ENCODE measurements at regions not wholly inside any gene's neighbourhood (a gene's known extent, or its start where the extent isn't known, plus 50 kb on each side); places are given as distances from the start of the nearest gene placed in this dataset.
A peak's percentile ranks its signal among the peaks of the same experiment; 100 is the strongest.

- TF ChIP-seq, protein P1, sequence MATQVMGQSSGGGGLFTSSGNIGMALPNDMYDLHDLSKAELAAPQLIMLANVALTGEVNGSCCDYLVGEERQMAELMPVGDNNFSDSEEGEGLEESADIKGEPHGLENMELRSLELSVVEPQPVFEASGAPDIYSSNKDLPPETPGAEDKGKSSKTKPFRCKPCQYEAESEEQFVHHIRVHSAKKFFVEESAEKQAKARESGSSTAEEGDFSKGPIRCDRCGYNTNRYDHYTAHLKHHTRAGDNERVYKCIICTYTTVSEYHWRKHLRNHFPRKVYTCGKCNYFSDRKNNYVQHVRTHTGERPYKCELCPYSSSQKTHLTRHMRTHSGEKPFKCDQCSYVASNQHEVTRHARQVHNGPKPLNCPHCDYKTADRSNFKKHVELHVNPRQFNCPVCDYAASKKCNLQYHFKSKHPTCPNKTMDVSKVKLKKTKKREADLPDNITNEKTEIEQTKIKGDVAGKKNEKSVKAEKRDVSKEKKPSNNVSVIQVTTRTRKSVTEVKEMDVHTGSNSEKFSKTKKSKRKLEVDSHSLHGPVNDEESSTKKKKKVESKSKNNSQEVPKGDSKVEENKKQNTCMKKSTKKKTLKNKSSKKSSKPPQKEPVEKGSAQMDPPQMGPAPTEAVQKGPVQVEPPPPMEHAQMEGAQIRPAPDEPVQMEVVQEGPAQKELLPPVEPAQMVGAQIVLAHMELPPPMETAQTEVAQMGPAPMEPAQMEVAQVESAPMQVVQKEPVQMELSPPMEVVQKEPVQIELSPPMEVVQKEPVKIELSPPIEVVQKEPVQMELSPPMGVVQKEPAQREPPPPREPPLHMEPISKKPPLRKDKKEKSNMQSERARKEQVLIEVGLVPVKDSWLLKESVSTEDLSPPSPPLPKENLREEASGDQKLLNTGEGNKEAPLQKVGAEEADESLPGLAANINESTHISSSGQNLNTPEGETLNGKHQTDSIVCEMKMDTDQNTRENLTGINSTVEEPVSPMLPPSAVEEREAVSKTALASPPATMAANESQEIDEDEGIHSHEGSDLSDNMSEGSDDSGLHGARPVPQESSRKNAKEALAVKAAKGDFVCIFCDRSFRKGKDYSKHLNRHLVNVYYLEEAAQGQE (IDR thresholded peaks at IDR 0.05; ENCODE audit: low read depth), result no peak
- TF ChIP-seq, protein P2, sequence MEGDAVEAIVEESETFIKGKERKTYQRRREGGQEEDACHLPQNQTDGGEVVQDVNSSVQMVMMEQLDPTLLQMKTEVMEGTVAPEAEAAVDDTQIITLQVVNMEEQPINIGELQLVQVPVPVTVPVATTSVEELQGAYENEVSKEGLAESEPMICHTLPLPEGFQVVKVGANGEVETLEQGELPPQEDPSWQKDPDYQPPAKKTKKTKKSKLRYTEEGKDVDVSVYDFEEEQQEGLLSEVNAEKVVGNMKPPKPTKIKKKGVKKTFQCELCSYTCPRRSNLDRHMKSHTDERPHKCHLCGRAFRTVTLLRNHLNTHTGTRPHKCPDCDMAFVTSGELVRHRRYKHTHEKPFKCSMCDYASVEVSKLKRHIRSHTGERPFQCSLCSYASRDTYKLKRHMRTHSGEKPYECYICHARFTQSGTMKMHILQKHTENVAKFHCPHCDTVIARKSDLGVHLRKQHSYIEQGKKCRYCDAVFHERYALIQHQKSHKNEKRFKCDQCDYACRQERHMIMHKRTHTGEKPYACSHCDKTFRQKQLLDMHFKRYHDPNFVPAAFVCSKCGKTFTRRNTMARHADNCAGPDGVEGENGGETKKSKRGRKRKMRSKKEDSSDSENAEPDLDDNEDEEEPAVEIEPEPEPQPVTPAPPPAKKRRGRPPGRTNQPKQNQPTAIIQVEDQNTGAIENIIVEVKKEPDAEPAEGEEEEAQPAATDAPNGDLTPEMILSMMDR (IDR thresholded peaks at IDR 0.05 in 2 of 3, conservative IDR thresholded peaks at IDR 0.05 in 1 of 3; ENCODE audit: borderline replicate concordance in 1 of 3, insufficient read depth in 1 of 3, low read depth in 2 of 3, low read length in 2 of 3), result peak in 2 of 3 experiments; percentile 26 to 48; a peak in 3 of 6 replicates
- TF ChIP-seq RAD21 (IDR thresholded peaks at IDR 0.05; ENCODE audit: low read depth) (peak; percentile 52), MAX (IDR thresholded peaks at IDR 0.05) (no peak), EGR1 (IDR thresholded peaks at IDR 0.05; ENCODE audit: low read depth) (no peak), POLR2A (IDR thresholded peaks at IDR 0.05; ENCODE audit: borderline replicate concordance, extremely low read depth, insufficient read depth, insufficient read length) (no peak), CEBPB (IDR thresholded peaks at IDR 0.05; ENCODE audit: low read depth) (no peak)
These were observed 1247.8 kb downstream of the GATA3 start for GRCh38 chr10:9302140-9302746.

All from HCT116 (cell line).